ENCODE measurements at regions not wholly inside any gene's neighbourhood (a gene's known extent, or its start where the extent isn't known, plus 50 kb on each side); places are given as distances from the start of the nearest gene placed in this dataset.
"Not testable (repeated sequence)": the region's sequence is repeated elsewhere in the genome, so short reads cannot be mapped to it uniquely, and the experiment has no call there.

- TF ChIP-seq CTCF, POLR2A (IDR thresholded peaks at IDR 0.05): not testable (repeated sequence)
Measured at GRCh38 chr15:101948491-101949010, 136.5 kb downstream of the OR4F15 start.

All from ovary (tissue), 3 donors.